Sigmoid colon (tissue), 4 donors: ENCODE measurements at regions not wholly inside any gene's neighbourhood (a gene's known extent, or its start where the extent isn't known, plus 50 kb on each side); places are given as distances from the start of the nearest gene placed in this dataset.

Experiments
- CTCF ChIP-seq, 4 experiments: fragments of 450-650 bp in 3 of 4; fragments of 200-600 bp in 1 of 4; IDR thresholded peaks; one replicate each; pipeline ENCODE4 v1.5.1; 2016 to 2019; ENCODE audit warnings: antibody characterized with exemption in 4 of 4, mild to moderate bottlenecking in 3 of 4, moderate library complexity in 2 of 4
- EP300 ChIP-seq, 4 donors: sonication (generic); formaldehyde crosslinking; IDR thresholded peaks; one replicate each; pipeline ENCODE4 v1.6.1; 2017; ENCODE audit warnings: antibody characterized with exemption in 4 of 4
- POLR2A ChIP-seq, 2 donors: fragments of 450-650 bp; IDR thresholded peaks; one replicate each; pipeline ENCODE4 v1.6.1; 2016; ENCODE audit warnings: antibody characterized with exemption in 2 of 2, mild to moderate bottlenecking in 2 of 2, moderate library complexity in 2 of 2

GRCh38 chr9:89698411-89699005 is 93.7 kb downstream of the GADD45G start:
- no peak for TF ChIP-seq CTCF (IDR thresholded peaks at IDR 0.05)
- no peak for TF ChIP-seq POLR2A (IDR thresholded peaks at IDR 0.05)
- TF ChIP-seq EP300 (IDR thresholded peaks at IDR 0.05), result no peak
